Uterus (tissue), 3 donors: ENCODE measurements at regions not wholly inside any gene's neighbourhood (a gene's known extent, or its start where the extent isn't known, plus 50 kb on each side); places are given as distances from the start of the nearest gene placed in this dataset.
A peak's percentile ranks its signal among the peaks of the same experiment; 100 is the strongest.

Experiments used
- DNase-seq, 2 donors: peaks; one replicate each; pipeline ENCODE4 v3.0.0-alpha.2; 2019 to 2020
- H3K27ac ChIP-seq, 2 donors: fragments of 200-600 bp; sonication (generic); 1 replicate in 1 of 2; 2 replicates in 1 of 2; pipeline ENCODE4 v1.5.1; 2016 to 2018
- H3K27me3 ChIP-seq, 2 donors: fragments of 200-600 bp; sonication (generic); one replicate each; pipeline ENCODE4 v1.5.1; 2018 to 2019; ENCODE audit warnings: control low read depth in 1 of 2
- H3K36me3 ChIP-seq, 2 donors: fragments of 200-600 bp; sonication (generic); one replicate each; pipeline ENCODE4 v1.5.1; 2019; ENCODE audit warnings: control low read depth in 1 of 2
- H3K4me1 ChIP-seq, 2 donors: fragments of 200-600 bp; sonication (generic); one replicate each; pipeline ENCODE4 v1.5.1; 2018 to 2019; ENCODE audit warnings: control low read depth in 1 of 2
- H3K4me3 ChIP-seq, 2 donors: fragments of 200-600 bp; sonication (generic); 1 replicate in 1 of 2; 2 replicates in 1 of 2; pipeline ENCODE4 v1.5.1; 2018 to 2019; ENCODE audit warnings: mild to moderate bottlenecking in 1 of 2
- H3K9me3 ChIP-seq, 2 donors: fragments of 200-600 bp; sonication (generic); one replicate each; pipeline ENCODE4 v1.5.1; 2019; ENCODE audit warnings: control low read depth in 1 of 2
- CTCF ChIP-seq, 4 experiments: fragments of 200-600 bp in 2 of 4; fragments of 450-650 bp in 2 of 4; sonication (generic) in 2 of 4; IDR thresholded peaks; one replicate each; pipeline ENCODE4 v1.5.1; 2016 to 2019; ENCODE audit warnings: antibody characterized with exemption in 4 of 4, mild to moderate bottlenecking in 2 of 4, moderate library complexity in 1 of 4
- POLR2A ChIP-seq, 2 donors: fragments of 450-650 bp; IDR thresholded peaks; one replicate each; pipeline ENCODE4 v1.6.1; 2016; ENCODE audit warnings: antibody characterized with exemption in 2 of 2, mild to moderate bottlenecking in 1 of 2, moderate library complexity in 1 of 2
- intact Hi-C: fragments of 100-400 bp; cut with DNase I; formaldehyde crosslinking; loops from one replicate; pipeline ENCODE4 v1.15.1; 2023; ENCODE audit warnings: low total_unique reads
- donor health status: DM: yes; HTN: yes; CAD: no.

GRCh38 chr2:12097859-12098258 is 351.4 kb downstream of the LPIN1 start:
- Histone ChIP-seq H3K36me3 (no peaks in the 10 kb centered on the region), H3K4me3 (no peak overlapping the region), H3K27ac (no peak overlapping the region), H3K4me1 (no peaks in the 10 kb centered on the region), H3K9me3 (no peaks in the 10 kb centered on the region), H3K27me3 (no peaks in the 10 kb centered on the region)
- DNase-seq, result no peak
- TF ChIP-seq CTCF (IDR thresholded peaks at IDR 0.05) (no peak), POLR2A (IDR thresholded peaks at IDR 0.05) (no peak)
- intact Hi-C loops, result no loop called here

GRCh38 chr2:12099374-12099773 is 352.9 kb downstream of the LPIN1 start:
- intact Hi-C loops, result no loop called here
- no peak for DNase-seq

GRCh38 chr2:12102679-12103078 is 356.2 kb downstream of the LPIN1 start:
- no peak for TF ChIP-seq POLR2A (IDR thresholded peaks at IDR 0.05)
- intact Hi-C loops, result no loop called here
- H3K36me3 ChIP-seq, result no peaks in the 10 kb centered on the region
- DNase-seq, result no peak
- H3K27me3 ChIP-seq, result no peaks in the 10 kb centered on the region
- no peaks in the 10 kb centered on the region for H3K9me3 ChIP-seq
- no peak overlapping the region for H3K27ac ChIP-seq
- H3K4me3 ChIP-seq, result no peak overlapping the region
- H3K4me1 ChIP-seq, result no peaks in the 10 kb centered on the region

More at GRCh38 chr2:12099374-12099773, 352.9 kb downstream of the LPIN1 start:
- H3K27ac ChIP-seq, result no peak overlapping the region
- TF ChIP-seq CTCF (IDR thresholded peaks at IDR 0.05) (no peak), POLR2A (IDR thresholded peaks at IDR 0.05) (no peak)
- H3K4me1 ChIP-seq, result no peaks in the 10 kb centered on the region
- H3K4me3 ChIP-seq, result no peak overlapping the region
- no peaks in the 10 kb centered on the region for H3K36me3 ChIP-seq
- no peaks in the 10 kb centered on the region for H3K9me3 ChIP-seq
- H3K27me3 ChIP-seq, result no peaks in the 10 kb centered on the region

GRCh38 chr2:12105180-12105579 is 358.7 kb downstream of the LPIN1 start:
- Histone ChIP-seq H3K27ac (no peak overlapping the region), H3K36me3 (no peaks in the 10 kb centered on the region), H3K4me1 (no peaks in the 10 kb centered on the region), H3K27me3 (no peaks in the 10 kb centered on the region), H3K4me3 (no peak overlapping the region), H3K9me3 (no peaks in the 10 kb centered on the region)
- no peak for TF ChIP-seq CTCF (IDR thresholded peaks at IDR 0.05)
- no peak for TF ChIP-seq POLR2A (IDR thresholded peaks at IDR 0.05)
- intact Hi-C loops, result no loop called here
- no peak for DNase-seq

GRCh38 chr2:12106440-12107080 is 360.1 kb downstream of the LPIN1 start:
- DNase-seq, result peak; percentile 61 to 67
- no peaks in the 10 kb centered on the region for H3K4me1 ChIP-seq
- no peaks in the 10 kb centered on the region for H3K36me3 ChIP-seq
- no peak overlapping the region for H3K27ac ChIP-seq
- TF ChIP-seq CTCF (IDR thresholded peaks at IDR 0.05) (no peak), POLR2A (IDR thresholded peaks at IDR 0.05) (no peak)
- H3K27me3 ChIP-seq, result no peaks in the 10 kb centered on the region
- H3K9me3 ChIP-seq, result no peaks in the 10 kb centered on the region
- intact Hi-C loops, result no loop called here
- no peak overlapping the region for H3K4me3 ChIP-seq

- no peak for DNase-seq
- intact Hi-C loops, result no loop called here
- Histone ChIP-seq H3K27me3 (no peaks in the 10 kb centered on the region), H3K4me1 (no peaks in the 10 kb centered on the region), H3K27ac (no peak overlapping the region), H3K4me3 (no peak overlapping the region), H3K36me3 (no peaks in the 10 kb centered on the region), H3K9me3 (no peaks in the 10 kb centered on the region)
- TF ChIP-seq POLR2A (IDR thresholded peaks at IDR 0.05) (no peak), CTCF (IDR thresholded peaks at IDR 0.05) (no peak)
These were observed 360.9 kb downstream of the LPIN1 start for GRCh38 chr2:12107321-12107720.
